ENCODE measurements at regions not wholly inside any gene's neighbourhood (a gene's known extent, or its start where the extent isn't known, plus 50 kb on each side); places are given as distances from the start of the nearest gene placed in this dataset.

DNA sequence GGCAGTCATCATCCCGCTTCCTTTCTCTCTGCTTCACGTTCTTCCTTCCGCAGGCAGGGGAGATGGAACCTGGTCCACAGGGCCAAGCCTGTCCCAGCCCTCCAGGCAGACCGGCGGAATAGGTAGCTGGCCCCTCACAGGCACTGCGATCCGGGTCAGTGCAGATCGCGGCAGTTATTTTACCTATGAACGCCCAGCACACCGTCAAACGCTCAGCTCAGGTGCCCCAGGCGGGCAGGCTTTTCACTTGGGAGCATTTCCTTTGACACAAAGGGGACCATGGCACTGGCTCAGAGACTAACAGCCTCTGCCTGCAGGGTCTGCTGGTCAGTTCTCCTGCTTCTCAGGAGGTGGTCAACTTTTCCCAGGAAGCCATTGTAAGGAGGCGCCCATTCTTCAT, 97.0 kb upstream of the ZNF98 start:
- Histone ChIP-seq H3K27ac (ENCODE audit: control insufficient read depth, insufficient read depth) (no peak overlapping the region), H3K79me2 (ENCODE audit: control insufficient read depth, insufficient read depth, low read length) (no peaks in the 10 kb centered on the region), H3K4me2 (ENCODE audit: control insufficient read depth, insufficient read depth) (no peak overlapping the region), H3K36me3 (ENCODE audit: control insufficient read depth in 2 of 2, insufficient read depth in 2 of 2, low read length in 1 of 2) (no peaks in the 10 kb centered on the region), H3K9ac (ENCODE audit: control insufficient read depth, insufficient read depth, low read length) (no peak overlapping the region), H3K4me1 (ENCODE audit: control insufficient read depth, insufficient read depth, low read length) (no peaks in the 10 kb centered on the region), H2AFZ (ENCODE audit: control insufficient read depth, low read depth, low read length) (no peak overlapping the region), H3K4me3 (no peak overlapping the region), H4K20me1 (ENCODE audit: control insufficient read depth, insufficient read depth) (no peaks in the 10 kb centered on the region), H3K9me3 (replicated peaks; ENCODE audit: control insufficient read depth, insufficient read depth, low read length) (no peaks in the 10 kb centered on the region; the same call in 2 of the 3 replicates), H3K27me3 (replicated peaks in 1 of 2; ENCODE audit: control insufficient read depth in 2 of 2, insufficient read depth in 2 of 2, low read length in 1 of 2) (no peaks in the 10 kb centered on the region)
- no TSS peak for BruUV-seq (replicated peaks)
- POLR2A ChIA-PET: no interaction called here
- CTCF ChIA-PET: no interaction called here
- no peak for TF ChIP-seq SRF (IDR thresholded peaks at IDR 0.05; ENCODE audit: low read depth in 2 of 2, low read length in 2 of 2)
- TF ChIP-seq SUPT20H (IDR thresholded peaks at IDR 0.05; ENCODE audit: borderline replicate concordance, control insufficient read depth, low read depth, low read length): no peak
- no peak for TF ChIP-seq EGR1 (IDR thresholded peaks at IDR 0.05; ENCODE audit: borderline replicate concordance in 1 of 2, low read depth in 2 of 2, low read length in 2 of 2)
- TF ChIP-seq, protein P1, sequence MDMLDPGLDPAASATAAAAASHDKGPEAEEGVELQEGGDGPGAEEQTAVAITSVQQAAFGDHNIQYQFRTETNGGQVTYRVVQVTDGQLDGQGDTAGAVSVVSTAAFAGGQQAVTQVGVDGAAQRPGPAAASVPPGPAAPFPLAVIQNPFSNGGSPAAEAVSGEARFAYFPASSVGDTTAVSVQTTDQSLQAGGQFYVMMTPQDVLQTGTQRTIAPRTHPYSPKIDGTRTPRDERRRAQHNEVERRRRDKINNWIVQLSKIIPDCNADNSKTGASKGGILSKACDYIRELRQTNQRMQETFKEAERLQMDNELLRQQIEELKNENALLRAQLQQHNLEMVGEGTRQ (IDR thresholded peaks at IDR 0.05; ENCODE audit: borderline replicate concordance, low read depth, low read length): no peak
- TF ChIP-seq NFXL1 (IDR thresholded peaks at IDR 0.05; ENCODE audit: borderline replicate concordance): no peak
- no peak for TF ChIP-seq FOS (IDR thresholded peaks at IDR 0.05; ENCODE audit: borderline replicate concordance, extremely low read depth, insufficient read length)
- no peak for TF ChIP-seq EZH2 (IDR thresholded peaks at IDR 0.05; ENCODE audit: borderline replicate concordance, control insufficient read depth, low read depth, low read length)
- TF ChIP-seq, protein P2, sequence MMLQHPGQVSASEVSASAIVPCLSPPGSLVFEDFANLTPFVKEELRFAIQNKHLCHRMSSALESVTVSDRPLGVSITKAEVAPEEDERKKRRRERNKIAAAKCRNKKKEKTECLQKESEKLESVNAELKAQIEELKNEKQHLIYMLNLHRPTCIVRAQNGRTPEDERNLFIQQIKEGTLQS (IDR thresholded peaks at IDR 0.05; ENCODE audit: borderline replicate concordance, extremely low read depth, low read depth, low read length): no peak
- TF ChIP-seq, protein P3, sequence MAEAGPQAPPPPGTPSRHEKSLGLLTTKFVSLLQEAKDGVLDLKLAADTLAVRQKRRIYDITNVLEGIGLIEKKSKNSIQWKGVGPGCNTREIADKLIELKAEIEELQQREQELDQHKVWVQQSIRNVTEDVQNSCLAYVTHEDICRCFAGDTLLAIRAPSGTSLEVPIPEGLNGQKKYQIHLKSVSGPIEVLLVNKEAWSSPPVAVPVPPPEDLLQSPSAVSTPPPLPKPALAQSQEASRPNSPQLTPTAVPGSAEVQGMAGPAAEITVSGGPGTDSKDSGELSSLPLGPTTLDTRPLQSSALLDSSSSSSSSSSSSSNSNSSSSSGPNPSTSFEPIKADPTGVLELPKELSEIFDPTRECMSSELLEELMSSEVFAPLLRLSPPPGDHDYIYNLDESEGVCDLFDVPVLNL (IDR thresholded peaks at IDR 0.05; ENCODE audit: low read depth, low read length): no peak
- TF ChIP-seq, protein P4, sequence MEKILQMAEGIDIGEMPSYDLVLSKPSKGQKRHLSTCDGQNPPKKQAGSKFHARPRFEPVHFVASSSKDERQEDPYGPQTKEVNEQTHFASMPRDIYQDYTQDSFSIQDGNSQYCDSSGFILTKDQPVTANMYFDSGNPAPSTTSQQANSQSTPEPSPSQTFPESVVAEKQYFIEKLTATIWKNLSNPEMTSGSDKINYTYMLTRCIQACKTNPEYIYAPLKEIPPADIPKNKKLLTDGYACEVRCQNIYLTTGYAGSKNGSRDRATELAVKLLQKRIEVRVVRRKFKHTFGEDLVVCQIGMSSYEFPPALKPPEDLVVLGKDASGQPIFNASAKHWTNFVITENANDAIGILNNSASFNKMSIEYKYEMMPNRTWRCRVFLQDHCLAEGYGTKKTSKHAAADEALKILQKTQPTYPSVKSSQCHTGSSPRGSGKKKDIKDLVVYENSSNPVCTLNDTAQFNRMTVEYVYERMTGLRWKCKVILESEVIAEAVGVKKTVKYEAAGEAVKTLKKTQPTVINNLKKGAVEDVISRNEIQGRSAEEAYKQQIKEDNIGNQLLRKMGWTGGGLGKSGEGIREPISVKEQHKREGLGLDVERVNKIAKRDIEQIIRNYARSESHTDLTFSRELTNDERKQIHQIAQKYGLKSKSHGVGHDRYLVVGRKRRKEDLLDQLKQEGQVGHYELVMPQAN (conservative IDR thresholded peaks at IDR 0.05): no peak
- no peak for TF ChIP-seq EED (IDR thresholded peaks at IDR 0.05; ENCODE audit: low read depth)
- TF ChIP-seq RFX5 (IDR thresholded peaks at IDR 0.05; ENCODE audit: low read depth, low read length): no peak
- no peak for TF ChIP-seq RAD51 (IDR thresholded peaks at IDR 0.05)
- TF ChIP-seq SMAD5 (IDR thresholded peaks at IDR 0.05; ENCODE audit: low read depth): no peak
- TF ChIP-seq MTA2 (IDR thresholded peaks at IDR 0.05; ENCODE audit: low read depth): no peak
- TF ChIP-seq RB1 (IDR thresholded peaks at IDR 0.05; ENCODE audit: borderline replicate concordance): no peak
- no peak for TF ChIP-seq STAT3 (IDR thresholded peaks at IDR 0.05; ENCODE audit: low read depth, low read length)
- TF ChIP-seq HDAC6 (IDR thresholded peaks at IDR 0.05; ENCODE audit: unreplicated experiment): no peak
- TF ChIP-seq, protein P5, sequence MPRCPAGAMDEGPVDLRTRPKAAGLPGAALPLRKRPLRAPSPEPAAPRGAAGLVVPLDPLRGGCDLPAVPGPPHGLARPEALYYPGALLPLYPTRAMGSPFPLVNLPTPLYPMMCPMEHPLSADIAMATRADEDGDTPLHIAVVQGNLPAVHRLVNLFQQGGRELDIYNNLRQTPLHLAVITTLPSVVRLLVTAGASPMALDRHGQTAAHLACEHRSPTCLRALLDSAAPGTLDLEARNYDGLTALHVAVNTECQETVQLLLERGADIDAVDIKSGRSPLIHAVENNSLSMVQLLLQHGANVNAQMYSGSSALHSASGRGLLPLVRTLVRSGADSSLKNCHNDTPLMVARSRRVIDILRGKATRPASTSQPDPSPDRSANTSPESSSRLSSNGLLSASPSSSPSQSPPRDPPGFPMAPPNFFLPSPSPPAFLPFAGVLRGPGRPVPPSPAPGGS (IDR thresholded peaks at IDR 0.05; ENCODE audit: borderline replicate concordance, insufficient read depth, low read depth, low read length, poor library complexity, severe bottlenecking): no peak
- SMC1A ChIA-PET (ENCODE audit: uncharacterized antibody, unreplicated experiment): no interaction called here
- FAIRE-seq: no peak
- no peak for DNase-seq (ENCODE audit: low read depth, low spot score)
- WGBS (ENCODE audit: insufficient coverage, insufficient replicate concordance, low lambda C conversion rate, missing lambda C conversion rate): 64% methylated on average over 14 of the region's 14 CpGs
- intact Hi-C loops (cut with micrococcal nuclease; ENCODE audit: unreplicated experiment): no loop called here
- no peak for ATAC-seq
- RAD21 ChIA-PET (ENCODE audit: unreplicated experiment): no interaction called here
- in situ Hi-C loops (cut with MboI): no loop called here
